Naive B cell (primary cell): ENCODE measurements at regions not wholly inside any gene's neighbourhood (a gene's known extent, or its start where the extent isn't known, plus 50 kb on each side); places are given as distances from the start of the nearest gene placed in this dataset.

ENCODE experiments used
- ATAC-seq, 2 donors: fragments of 150-1000 bp; cut with Tn5 transposase; 2 replicates each; pipeline ENCODE4 v1.10.0; 2021; ENCODE audit warnings: low read depth in 2 of 2, mild to moderate bottlenecking in 2 of 2, moderate library complexity in 2 of 2
- DNase-seq: peaks from one replicate; pipeline ENCODE4 v3.0.0; 2022
- H3K27ac Mint-ChIP-seq, 6 donors: one replicate each; pipeline ENCODE4 v1.8.0; 2020 to 2022; ENCODE audit warnings: mild to moderate bottlenecking in 6 of 6, mixed read lengths in 6 of 6, moderate library complexity in 5 of 6, inconsistent platforms in 2 of 6
- H3K27me3 Mint-ChIP-seq, 3 donors: one replicate each; pipeline ENCODE4 v1.8.0; 2021 to 2022; ENCODE audit warnings: mixed read lengths in 3 of 3, mild to moderate bottlenecking in 1 of 3
- H3K36me3 Mint-ChIP-seq, 2 donors: one replicate each; pipeline ENCODE4 v1.8.0; 2020 to 2022; ENCODE audit warnings: mixed read lengths in 2 of 2, inconsistent platforms in 1 of 2, mild to moderate bottlenecking in 1 of 2
- H3K4me1 Mint-ChIP-seq, 3 donors: one replicate each; pipeline ENCODE4 v1.8.0; 2020 to 2022; ENCODE audit warnings: mixed read lengths in 3 of 3, inconsistent platforms in 1 of 3, mild to moderate bottlenecking in 1 of 3, moderate library complexity in 1 of 3
- H3K4me3 Mint-ChIP-seq, 8 donors: one replicate each; pipeline ENCODE4 v1.8.0; 2020 to 2022; ENCODE audit warnings: mild to moderate bottlenecking in 8 of 8, mixed read lengths in 8 of 8, moderate library complexity in 8 of 8, inconsistent platforms in 2 of 8
- H3K9me3 Mint-ChIP-seq, 7 donors: one replicate each; pipeline ENCODE4 v1.8.0; 2020 to 2022; ENCODE audit warnings: mixed read lengths in 7 of 7, mild to moderate bottlenecking in 5 of 7, inconsistent platforms in 2 of 7, moderate library complexity in 1 of 7

DNA sequence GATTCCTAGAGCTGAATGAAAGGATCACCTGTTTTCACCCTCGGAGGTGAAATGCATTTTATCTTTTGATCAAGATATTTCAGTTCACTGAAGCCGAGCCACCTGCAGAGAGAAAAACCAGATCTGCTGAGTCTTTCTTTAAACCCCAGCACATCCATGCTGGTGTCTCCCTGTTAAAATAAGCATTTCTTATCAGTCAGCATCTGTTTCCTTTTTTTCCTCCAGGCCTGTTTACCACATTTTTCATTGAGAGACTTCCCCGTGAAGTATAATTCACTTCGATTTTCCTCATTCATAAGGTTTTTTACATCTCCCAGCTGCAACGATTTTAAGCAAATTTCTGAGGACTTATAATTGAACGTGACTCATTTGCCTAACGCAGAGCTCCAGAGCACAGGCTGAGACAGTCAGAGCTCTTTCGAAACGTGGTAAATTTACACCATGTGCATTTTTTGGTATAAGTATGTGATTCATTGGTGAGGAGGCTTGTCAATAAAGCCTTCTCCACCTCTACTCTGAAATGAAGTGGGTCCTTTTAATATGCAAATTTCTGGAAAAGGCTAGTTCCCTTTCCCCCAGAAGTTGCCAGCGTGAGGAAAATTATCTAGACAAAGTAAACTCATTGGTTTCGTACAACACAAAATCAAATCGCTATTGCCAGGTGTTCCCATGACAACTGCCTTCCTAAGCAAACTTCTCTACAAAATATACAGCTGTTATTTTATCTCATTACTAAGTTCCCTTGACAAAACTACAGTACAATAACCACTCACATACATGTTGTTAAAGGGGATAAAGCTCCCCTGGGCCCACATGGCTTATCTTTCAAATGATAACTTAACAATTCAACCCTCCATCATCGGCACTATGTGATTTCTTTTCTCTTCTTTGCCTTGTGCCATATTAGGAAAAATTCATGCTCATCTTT is 374.8 kb upstream of the AKR1E2 start:
- Mint-ChIP-seq H3K27ac (peak overlapping the region in 1 of 6 donors; percentile 33), H3K36me3 (no peaks in the 10 kb centered on the region), H3K27me3 (peaks cover 0 to 16% (median 2%) of the 10 kb centered on the region in 3 donors), H3K9me3 (peaks cover 0 to 5% (median 0%) of the 10 kb centered on the region in 7 donors), H3K4me3 (no peak overlapping the region), H3K4me1 (peaks cover 0 to 8% (median 7%) of the 10 kb centered on the region in 3 donors)
- DNase-seq (no peak), ATAC-seq (no peak)

DNA sequence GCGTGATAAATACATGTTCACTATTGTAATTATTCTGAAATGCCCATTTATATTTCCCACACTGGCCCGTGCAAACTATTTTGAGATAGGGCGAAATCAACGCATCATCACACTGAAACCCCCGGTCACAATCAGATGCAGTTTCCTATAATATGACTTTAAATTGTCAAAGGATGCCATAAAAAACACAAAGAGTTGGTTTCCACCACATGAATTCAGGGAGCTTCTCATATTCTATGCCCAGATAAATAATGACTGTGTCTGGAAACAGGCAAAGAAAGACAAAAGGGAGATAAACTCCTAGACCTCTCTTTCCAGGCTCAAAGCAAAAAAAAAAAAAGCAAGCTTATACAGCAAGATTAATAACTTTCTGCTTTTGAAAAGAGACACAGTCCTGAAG is 375.8 kb upstream of the AKR1E2 start:
- Mint-ChIP-seq H3K9me3 (peaks cover 0 to 5% (median under 1%) of the 10 kb centered on the region in 7 donors), H3K27me3 (peaks cover 0 to 16% (median 4%) of the 10 kb centered on the region in 3 donors), H3K4me1 (peaks cover 0 to 8% (median 7%) of the 10 kb centered on the region in 3 donors), H3K36me3 (peaks cover 0 to under 1% of the 10 kb centered on the region in 2 donors), H3K4me3 (no peak overlapping the region), H3K27ac (no peak overlapping the region)
- no peak for ATAC-seq
- no peak for DNase-seq

DNA sequence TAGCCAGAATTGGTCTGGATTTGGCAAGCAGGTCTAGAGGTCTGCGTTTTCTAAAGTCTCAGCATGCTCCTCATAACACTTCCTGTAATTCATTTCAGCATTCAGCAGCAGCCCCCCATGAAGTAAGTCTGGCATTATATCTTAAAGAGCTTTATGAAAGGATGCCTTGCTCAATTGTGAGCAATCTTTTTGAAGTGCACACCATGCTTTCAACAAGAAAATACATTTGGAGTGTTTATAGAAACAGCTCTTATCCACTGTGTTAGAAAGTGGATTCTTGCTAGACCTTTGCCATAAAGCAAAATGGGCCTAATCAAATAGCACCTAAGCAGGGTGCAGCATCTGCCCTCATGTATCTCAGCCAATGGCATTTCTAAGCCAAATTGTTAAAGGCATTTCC is 378.0 kb upstream of the AKR1E2 start:
- no peak for ATAC-seq
- peaks cover 7 to 10% (median 7%) of the 10 kb centered on the region in 3 donors for H3K27me3 Mint-ChIP-seq
- no peak overlapping the region for H3K27ac Mint-ChIP-seq
- DNase-seq, result no peak
- H3K4me1 Mint-ChIP-seq, result peaks cover 0 to 8% (median 7%) of the 10 kb centered on the region in 3 donors
- no peak overlapping the region for H3K4me3 Mint-ChIP-seq
- H3K36me3 Mint-ChIP-seq, result peaks cover 0 to 8% of the 10 kb centered on the region in 2 donors
- H3K9me3 Mint-ChIP-seq, result peaks cover 0 to 19% (median 6%) of the 10 kb centered on the region in 7 donors

DNA sequence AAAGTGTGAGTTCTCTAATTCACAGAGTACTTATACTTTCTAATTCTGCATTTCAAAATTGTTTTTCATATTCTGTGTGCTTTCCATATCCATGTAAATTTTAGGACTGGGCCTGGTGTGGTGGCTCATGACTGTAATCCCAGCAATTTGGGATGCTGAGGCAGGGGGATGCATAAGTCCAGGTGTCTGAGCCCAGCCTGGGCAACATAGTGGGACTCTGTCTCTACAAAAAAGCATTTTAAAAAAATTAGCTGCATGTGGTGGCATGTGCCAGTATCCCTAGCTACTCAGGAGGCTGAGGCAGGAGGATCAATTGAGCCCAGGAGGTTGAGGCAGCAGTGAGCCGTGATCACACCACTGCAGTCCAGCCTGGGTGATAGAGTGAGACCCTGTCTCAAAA is 382.6 kb upstream of the AKR1E2 start:
- H3K4me3 Mint-ChIP-seq, result no peak overlapping the region
- H3K4me1 Mint-ChIP-seq, result no peaks in the 10 kb centered on the region
- ATAC-seq, result no peak
- no peak overlapping the region for H3K27ac Mint-ChIP-seq
- H3K36me3 Mint-ChIP-seq, result peaks cover 0 to 8% of the 10 kb centered on the region in 2 donors
- H3K9me3 Mint-ChIP-seq, result peaks cover 0 to 31% (median 7%) of the 10 kb centered on the region in 7 donors
- H3K27me3 Mint-ChIP-seq, result peaks cover 0 to 10% (median 7%) of the 10 kb centered on the region in 3 donors
- no peak for DNase-seq

DNA sequence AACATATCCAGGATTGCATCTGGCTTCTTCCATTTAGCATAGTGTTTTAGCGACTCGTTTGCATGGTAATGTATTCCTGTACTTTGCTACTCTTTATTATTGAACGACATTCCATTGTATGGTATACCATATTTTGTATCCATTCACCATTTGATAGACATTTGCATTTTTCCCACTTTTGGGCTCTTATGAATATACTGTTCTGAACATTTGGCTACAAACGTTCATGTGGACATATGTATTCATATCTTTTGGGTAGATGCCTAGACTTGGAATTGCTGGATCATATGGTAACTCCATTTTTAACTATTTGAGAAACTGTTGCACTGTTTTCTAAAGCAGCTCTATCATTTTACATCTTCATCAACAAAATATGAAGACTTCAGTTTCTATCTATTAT is 383.7 kb upstream of the AKR1E2 start:
- H3K4me1 Mint-ChIP-seq, result no peaks in the 10 kb centered on the region
- peaks cover 0 to 8% of the 10 kb centered on the region in 2 donors for H3K36me3 Mint-ChIP-seq
- ATAC-seq (no peak), DNase-seq (no peak)
- no peak overlapping the region for H3K4me3 Mint-ChIP-seq
- peaks cover 0 to 10% (median 7%) of the 10 kb centered on the region in 3 donors for H3K27me3 Mint-ChIP-seq
- no peak overlapping the region for H3K27ac Mint-ChIP-seq
- peaks cover 0 to 31% (median 7%) of the 10 kb centered on the region in 7 donors for H3K9me3 Mint-ChIP-seq

DNA sequence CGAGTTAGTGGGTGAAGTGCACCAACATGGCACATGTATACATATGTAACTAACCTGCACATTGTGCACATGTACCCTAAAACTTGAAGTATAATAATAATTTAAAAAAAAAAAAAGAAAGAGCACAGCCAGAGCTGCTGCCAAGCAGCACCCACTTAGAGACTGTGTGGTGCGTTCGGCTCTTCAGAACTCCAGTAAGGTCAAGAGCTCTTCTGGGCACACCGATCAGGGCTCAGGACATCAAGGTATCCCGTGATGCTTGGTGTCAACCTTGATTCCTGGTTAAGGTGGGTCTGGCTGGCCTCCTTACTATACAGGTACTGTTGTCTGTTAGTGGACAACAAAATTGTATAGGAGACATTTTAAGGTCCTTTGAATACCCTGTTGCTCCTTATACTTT is 385.7 kb upstream of the AKR1E2 start:
- ATAC-seq (no peak), DNase-seq (no peak)
- Mint-ChIP-seq H3K27ac (no peak overlapping the region), H3K9me3 (peaks cover 2 to 27% (median 7%) of the 10 kb centered on the region in 7 donors), H3K4me1 (no peaks in the 10 kb centered on the region), H3K36me3 (peaks cover 0 to 8% of the 10 kb centered on the region in 2 donors), H3K4me3 (no peak overlapping the region), H3K27me3 (peaks cover 0 to 7% (median 7%) of the 10 kb centered on the region in 3 donors)

DNA sequence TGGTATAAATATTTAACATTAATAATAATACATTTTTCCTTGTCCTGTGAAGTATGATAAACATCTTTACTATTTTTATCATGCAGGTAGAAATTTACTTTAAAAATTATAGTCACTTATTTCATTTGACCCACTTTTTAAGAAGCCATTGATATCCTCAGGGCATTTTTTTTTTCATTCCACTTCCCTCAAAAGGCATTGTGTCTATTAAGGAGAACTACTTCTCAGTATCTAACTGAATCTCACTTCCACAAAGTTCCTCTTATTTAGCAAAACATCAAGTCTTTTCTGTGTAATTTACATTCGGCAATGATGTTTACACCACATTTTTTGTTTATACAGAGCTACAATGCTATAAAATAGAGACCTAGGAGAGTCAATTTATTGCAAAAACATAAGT is 388.2 kb upstream of the AKR1E2 start:
- H3K27me3 Mint-ChIP-seq, result no peaks in the 10 kb centered on the region
- peaks cover 0 to 10% (median 0%) of the 10 kb centered on the region in 7 donors for H3K9me3 Mint-ChIP-seq
- H3K4me3 Mint-ChIP-seq, result no peak overlapping the region
- ATAC-seq (no peak), DNase-seq (no peak)
- H3K36me3 Mint-ChIP-seq, result no peaks in the 10 kb centered on the region
- H3K4me1 Mint-ChIP-seq, result no peaks in the 10 kb centered on the region
- no peak overlapping the region for H3K27ac Mint-ChIP-seq

DNA sequence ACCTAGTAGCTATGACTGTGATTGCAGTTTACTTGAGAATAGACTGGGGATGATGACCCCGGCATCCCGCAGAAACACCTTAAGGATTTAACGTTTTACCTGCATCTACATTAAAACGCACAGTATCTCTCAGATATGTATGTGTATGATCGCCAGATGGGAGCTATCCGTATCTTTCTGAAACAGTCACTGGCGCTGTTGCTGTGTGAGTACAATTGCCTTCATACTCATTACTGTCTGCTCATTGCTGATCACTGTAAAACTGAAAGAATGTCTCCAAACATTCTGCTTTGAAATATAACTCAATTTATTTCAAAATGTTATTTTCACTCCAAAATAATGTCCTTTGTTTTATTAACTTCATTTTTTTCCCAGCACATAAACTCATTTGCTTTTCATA is 388.9 kb upstream of the AKR1E2 start:
- DNase-seq (no peak), ATAC-seq (no peak)
- Mint-ChIP-seq H3K27me3 (no peaks in the 10 kb centered on the region), H3K4me1 (no peaks in the 10 kb centered on the region), H3K27ac (no peak overlapping the region), H3K9me3 (peaks cover 0 to 4% (median 0%) of the 10 kb centered on the region in 7 donors), H3K36me3 (no peaks in the 10 kb centered on the region), H3K4me3 (no peak overlapping the region)

DNA sequence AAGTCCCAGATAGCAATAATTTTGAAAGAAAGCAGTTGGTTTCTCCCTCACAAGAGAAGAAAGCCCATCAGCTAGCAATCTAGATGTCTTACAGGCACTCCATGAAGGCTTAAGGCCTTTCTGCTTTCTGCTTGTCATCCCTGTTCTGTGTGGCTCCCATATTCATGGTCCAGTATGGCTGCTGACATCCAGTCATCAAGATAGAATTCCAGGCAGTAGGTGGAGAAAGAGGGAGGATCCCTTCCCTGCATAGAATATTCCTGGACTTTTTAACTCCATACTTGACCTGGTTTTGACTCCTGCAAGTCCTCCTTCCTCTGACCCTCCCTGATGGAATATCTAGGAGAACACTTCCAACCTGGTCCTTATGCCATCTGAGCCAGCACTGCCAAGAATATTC is 389.9 kb upstream of the AKR1E2 start:
- no peaks in the 10 kb centered on the region for H3K36me3 Mint-ChIP-seq
- no peak overlapping the region for H3K27ac Mint-ChIP-seq
- no peak for DNase-seq
- no peak overlapping the region for H3K4me3 Mint-ChIP-seq
- peaks cover 0 to 4% (median 0%) of the 10 kb centered on the region in 7 donors for H3K9me3 Mint-ChIP-seq
- no peak for ATAC-seq
- no peaks in the 10 kb centered on the region for H3K4me1 Mint-ChIP-seq
- H3K27me3 Mint-ChIP-seq, result no peaks in the 10 kb centered on the region

DNA sequence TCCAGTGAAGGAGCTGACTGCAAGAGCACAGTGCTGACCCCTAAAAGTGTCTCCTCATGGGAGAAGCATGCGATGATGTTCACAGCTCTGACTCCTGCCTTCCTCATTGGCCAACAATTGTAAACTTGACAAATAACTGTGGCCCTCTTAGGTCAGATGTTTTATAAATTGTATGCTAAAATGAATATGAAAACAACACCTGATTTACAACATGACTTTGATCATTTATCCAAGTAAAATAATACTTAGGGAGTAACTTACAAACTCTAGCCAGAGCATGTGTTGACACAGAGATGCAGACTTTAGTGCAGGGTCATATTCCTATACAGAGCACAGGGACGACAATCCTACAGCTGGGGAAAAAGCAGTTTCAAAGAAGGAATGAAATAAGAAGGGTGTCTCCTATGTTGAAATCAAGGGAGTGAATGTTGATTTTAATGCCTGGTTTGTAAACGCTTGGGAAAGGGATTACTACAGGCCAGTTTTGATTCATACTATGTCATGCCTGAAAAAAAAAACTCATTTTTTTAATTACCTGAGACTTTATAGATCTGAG is 391.4 kb upstream of the AKR1E2 start:
- ATAC-seq (no peak), DNase-seq (no peak)
- Mint-ChIP-seq H3K36me3 (no peaks in the 10 kb centered on the region), H3K27ac (no peak overlapping the region), H3K9me3 (peaks cover 0 to 4% (median 0%) of the 10 kb centered on the region in 7 donors), H3K4me3 (no peak overlapping the region), H3K4me1 (no peaks in the 10 kb centered on the region), H3K27me3 (no peaks in the 10 kb centered on the region)

- Mint-ChIP-seq H3K36me3 (no peaks in the 10 kb centered on the region), H3K4me3 (no peak overlapping the region), H3K27ac (no peak overlapping the region), H3K9me3 (peaks cover 0 to 4% (median 0%) of the 10 kb centered on the region in 7 donors), H3K27me3 (no peaks in the 10 kb centered on the region), H3K4me1 (no peaks in the 10 kb centered on the region)
- no peak for ATAC-seq
- DNase-seq, result no peak
Measured at GRCh38 chr10:4434105-4434504, 391.9 kb upstream of the AKR1E2 start.

- H3K4me3 Mint-ChIP-seq, result no peak overlapping the region
- H3K27ac Mint-ChIP-seq, result no peak overlapping the region
- no peaks in the 10 kb centered on the region for H3K4me1 Mint-ChIP-seq
- H3K36me3 Mint-ChIP-seq, result no peaks in the 10 kb centered on the region
- DNase-seq, result no peak
- H3K27me3 Mint-ChIP-seq, result no peaks in the 10 kb centered on the region
- H3K9me3 Mint-ChIP-seq, result peaks cover 0 to 3% (median 0%) of the 10 kb centered on the region in 7 donors
- no peak for ATAC-seq
Measured at GRCh38 chr10:4431114-4431863, 394.7 kb upstream of the AKR1E2 start.

- Mint-ChIP-seq H3K4me1 (no peaks in the 10 kb centered on the region), H3K36me3 (no peaks in the 10 kb centered on the region), H3K27me3 (no peaks in the 10 kb centered on the region), H3K4me3 (no peak overlapping the region), H3K27ac (no peak overlapping the region), H3K9me3 (no peaks in the 10 kb centered on the region)
- ATAC-seq, result no peak
- no peak for DNase-seq
Measured at GRCh38 chr10:4429571-4429970, 396.4 kb upstream of the AKR1E2 start.
